ENCODE measurements at regions not wholly inside any gene's neighbourhood (a gene's known extent, or its start where the extent isn't known, plus 50 kb on each side); places are given as distances from the start of the nearest gene placed in this dataset.

DNA sequence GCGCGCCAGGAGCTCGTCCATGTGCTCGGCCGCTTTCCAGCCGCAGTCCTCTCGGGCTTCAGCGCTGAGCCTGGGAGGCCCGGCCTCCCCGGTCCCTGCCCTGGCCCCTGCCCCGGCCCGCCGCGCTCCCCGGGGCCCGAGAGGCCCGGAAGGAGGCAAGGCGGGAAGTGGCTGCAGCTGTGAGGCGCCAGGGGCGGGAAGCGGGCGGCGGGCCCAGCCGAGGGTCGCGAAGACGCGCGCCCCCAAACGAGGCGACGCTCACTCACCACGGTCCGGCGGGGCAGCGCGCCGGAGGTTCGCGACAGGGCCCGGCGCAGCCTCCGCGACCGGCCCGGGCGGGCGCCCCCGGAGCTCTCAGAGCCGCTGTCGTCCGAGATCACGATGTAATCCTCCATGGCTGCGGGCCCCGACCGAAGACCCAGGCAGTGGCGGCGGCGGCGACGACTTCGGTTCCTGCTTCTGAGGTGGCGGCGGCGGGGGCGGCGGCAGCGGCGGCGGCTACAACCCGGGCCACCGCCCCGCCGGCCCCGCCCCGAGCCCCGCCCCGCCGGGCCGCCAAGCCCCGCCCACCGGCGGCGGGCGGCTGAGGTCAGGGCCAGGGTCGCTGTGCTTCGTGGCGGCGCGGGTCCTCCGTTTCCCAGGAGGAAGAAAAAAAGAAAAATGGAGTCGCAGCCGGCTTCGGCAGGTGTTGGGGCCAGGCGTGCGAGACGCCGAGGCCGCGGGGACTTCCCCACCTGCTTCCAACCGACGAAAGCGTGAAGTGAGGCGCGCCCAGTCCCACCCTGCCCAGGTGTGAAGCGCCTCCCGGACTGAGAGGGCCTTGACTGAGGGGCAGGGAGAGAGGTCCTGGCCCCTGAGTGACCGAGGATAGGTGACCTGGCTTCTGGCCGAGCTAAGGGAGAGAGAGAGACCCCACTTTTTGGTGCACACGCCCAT lies 72.1 kb downstream of the B4GALT7 start:
- peak; percentile 27; the same call in 1 of the 2 replicates for TF ChIP-seq EGR1 (IDR thresholded peaks at IDR 0.05)
